ENCODE measurements at regions not wholly inside any gene's neighbourhood (a gene's known extent, or its start where the extent isn't known, plus 50 kb on each side); places are given as distances from the start of the nearest gene placed in this dataset.

DNA sequence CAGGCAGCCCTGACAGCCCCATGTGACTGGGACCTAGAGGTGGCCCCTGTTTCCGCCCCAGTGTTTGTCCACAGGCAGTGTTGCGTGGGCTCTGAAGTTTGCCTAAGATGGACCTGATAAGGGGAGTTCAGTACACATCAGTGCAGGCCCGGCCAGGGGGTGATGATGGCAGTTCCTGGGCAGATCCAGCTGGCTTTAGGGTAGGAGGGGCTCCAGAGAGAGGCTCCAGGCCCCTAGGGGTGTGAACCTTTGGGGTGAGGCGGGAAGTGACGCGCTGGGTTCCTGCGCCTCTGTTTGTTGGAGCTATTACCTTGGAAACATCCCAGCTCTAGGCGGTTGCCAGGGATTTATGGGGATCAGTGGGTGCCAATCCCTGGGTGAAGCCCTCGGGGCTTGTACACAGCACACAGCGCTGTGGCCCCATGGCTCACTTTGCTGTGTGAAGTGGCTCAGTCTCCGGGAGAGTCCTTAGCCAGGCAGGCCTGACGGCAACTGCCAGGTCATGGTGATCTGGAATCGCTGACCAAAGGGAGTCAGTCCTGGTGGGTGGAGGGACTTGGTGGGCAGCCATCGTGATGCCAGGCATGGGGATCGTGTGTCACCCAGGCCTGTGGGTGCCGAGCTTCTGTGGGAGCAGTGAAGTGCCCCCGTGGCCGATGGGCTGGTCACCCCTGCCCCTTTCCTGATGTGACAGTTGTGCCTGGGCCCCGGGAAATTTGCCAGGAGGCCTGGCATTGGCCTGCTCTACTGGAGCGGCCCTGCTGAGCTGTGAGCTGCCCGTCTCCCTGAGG is 146.1 kb downstream of the SEC14L1 start (continued):
- TF ChIP-seq, protein P1, sequence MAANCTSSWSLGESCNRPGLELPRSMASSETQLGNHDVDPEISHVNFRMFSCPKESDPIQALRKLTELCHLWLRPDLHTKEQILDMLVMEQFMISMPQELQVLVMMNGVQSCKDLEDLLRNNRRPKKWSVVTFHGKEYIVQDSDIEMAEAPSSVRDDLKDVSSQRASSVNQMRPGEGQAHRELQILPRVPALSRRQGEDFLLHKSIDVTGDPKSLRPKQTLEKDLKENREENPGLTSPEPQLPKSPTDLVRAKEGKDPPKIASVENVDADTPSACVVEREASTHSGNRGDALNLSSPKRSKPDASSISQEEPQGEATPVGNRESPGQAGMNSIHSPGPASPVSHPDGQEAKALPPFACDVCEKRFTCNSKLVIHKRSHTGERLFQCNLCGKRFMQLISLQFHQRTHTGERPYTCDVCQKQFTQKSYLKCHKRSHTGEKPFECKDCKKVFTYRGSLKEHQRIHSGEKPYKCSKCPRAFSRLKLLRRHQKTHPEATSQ (CRISPR knock-in tag; IDR thresholded peaks at IDR 0.05; ENCODE audit: borderline replicate concordance), result peak; percentile 84; the same call in 1 of the 2 replicates
- TF ChIP-seq HMG20A (CRISPR knock-in tag; IDR thresholded peaks at IDR 0.05; ENCODE audit: borderline replicate concordance), result peak; percentile 94; the same call in 1 of the 2 replicates
- TF ChIP-seq MAFF (IDR thresholded peaks at IDR 0.05; ENCODE audit: low read depth, low read length), result peak; percentile 13; the same call in 1 of the 2 replicates
- TF ChIP-seq, protein P2, sequence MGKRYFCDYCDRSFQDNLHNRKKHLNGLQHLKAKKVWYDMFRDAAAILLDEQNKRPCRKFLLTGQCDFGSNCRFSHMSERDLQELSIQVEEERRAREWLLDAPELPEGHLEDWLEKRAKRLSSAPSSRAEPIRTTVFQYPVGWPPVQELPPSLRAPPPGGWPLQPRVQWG (CRISPR knock-in tag; IDR thresholded peaks at IDR 0.05; ENCODE audit: borderline replicate concordance, low read depth), result no peak
- peak; percentile 90 for TF ChIP-seq TRIM24 (CRISPR knock-in tag; IDR thresholded peaks at IDR 0.05)
- TF ChIP-seq, protein P3, sequence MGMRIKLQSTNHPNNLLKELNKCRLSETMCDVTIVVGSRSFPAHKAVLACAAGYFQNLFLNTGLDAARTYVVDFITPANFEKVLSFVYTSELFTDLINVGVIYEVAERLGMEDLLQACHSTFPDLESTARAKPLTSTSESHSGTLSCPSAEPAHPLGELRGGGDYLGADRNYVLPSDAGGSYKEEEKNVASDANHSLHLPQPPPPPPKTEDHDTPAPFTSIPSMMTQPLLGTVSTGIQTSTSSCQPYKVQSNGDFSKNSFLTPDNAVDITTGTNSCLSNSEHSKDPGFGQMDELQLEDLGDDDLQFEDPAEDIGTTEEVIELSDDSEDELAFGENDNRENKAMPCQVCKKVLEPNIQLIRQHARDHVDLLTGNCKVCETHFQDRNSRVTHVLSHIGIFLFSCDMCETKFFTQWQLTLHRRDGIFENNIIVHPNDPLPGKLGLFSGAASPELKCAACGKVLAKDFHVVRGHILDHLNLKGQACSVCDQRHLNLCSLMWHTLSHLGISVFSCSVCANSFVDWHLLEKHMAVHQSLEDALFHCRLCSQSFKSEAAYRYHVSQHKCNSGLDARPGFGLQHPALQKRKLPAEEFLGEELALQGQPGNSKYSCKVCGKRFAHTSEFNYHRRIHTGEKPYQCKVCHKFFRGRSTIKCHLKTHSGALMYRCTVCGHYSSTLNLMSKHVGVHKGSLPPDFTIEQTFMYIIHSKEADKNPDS (CRISPR knock-in tag; IDR thresholded peaks at IDR 0.05), result 0 out of 2 replicates have a peak, but pooled peaks have one; percentile 12
- TF ChIP-seq, protein P4, sequence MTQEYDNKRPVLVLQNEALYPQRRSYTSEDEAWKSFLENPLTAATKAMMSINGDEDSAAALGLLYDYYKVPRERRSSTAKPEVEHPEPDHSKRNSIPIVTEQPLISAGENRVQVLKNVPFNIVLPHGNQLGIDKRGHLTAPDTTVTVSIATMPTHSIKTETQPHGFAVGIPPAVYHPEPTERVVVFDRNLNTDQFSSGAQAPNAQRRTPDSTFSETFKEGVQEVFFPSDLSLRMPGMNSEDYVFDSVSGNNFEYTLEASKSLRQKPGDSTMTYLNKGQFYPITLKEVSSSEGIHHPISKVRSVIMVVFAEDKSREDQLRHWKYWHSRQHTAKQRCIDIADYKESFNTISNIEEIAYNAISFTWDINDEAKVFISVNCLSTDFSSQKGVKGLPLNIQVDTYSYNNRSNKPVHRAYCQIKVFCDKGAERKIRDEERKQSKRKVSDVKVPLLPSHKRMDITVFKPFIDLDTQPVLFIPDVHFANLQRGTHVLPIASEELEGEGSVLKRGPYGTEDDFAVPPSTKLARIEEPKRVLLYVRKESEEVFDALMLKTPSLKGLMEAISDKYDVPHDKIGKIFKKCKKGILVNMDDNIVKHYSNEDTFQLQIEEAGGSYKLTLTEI (CRISPR knock-in tag; conservative IDR thresholded peaks at IDR 0.05), result no peak
- TF ChIP-seq, protein P5, sequence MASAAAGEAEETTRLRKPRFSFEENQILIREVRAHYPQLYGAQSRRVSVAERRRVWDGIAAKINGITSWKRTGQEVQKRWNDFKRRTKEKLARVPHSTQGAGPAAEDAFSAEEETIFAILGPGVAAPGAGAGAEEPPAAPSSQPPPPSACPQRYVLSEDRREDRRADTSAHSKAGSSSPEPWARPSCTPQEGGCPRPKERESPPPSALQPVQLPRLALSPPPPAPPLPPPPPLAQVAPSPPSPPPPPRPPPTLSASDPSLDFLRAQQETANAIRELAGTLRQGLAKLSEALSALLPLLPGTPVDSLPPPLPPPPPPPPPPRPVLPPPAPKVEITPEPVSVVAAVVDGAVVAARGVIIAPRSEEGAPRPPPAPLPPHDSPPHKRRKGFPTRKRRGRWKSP (CRISPR knock-in tag; IDR thresholded peaks at IDR 0.05), result peak; percentile 91; the same call in 1 of the 2 replicates
- TF ChIP-seq MIER3 (CRISPR knock-in tag; IDR thresholded peaks at IDR 0.05; ENCODE audit: borderline replicate concordance), result peak; percentile 99
- TF ChIP-seq, protein P6, sequence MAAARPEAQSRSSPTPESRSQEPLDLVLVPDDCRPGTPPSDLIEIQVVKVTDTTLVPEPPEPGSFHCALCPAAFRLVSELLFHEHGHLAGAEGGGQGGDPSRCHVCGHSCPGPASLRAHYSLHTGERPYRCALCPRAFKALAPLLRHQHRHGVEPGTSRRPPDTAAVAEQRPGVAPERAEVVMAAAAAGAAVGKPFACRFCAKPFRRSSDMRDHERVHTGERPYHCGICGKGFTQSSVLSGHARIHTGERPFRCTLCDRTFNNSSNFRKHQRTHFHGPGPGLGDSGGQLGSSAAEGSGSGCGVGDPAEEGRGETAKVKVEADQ (CRISPR knock-in tag; IDR thresholded peaks at IDR 0.05; ENCODE audit: borderline replicate concordance), result peak; percentile 97
- TF ChIP-seq FOXK1 (CRISPR knock-in tag; IDR thresholded peaks at IDR 0.05; ENCODE audit: borderline replicate concordance, low read depth), result peak; percentile 98
- no peak for TF ChIP-seq LCORL (IDR thresholded peaks at IDR 0.05)
- peak; percentile 99 for TF ChIP-seq LCORL (CRISPR knock-in tag; IDR thresholded peaks at IDR 0.05)
- peak; percentile 99 for TF ChIP-seq ZNF431 (CRISPR knock-in tag; IDR thresholded peaks at IDR 0.05; ENCODE audit: borderline replicate concordance, low read depth)
- TF ChIP-seq CAMTA2 (CRISPR knock-in tag; IDR thresholded peaks at IDR 0.05; ENCODE audit: borderline replicate concordance), result 0 out of 2 replicates have a peak, but pooled peaks have one; percentile 70
- TF ChIP-seq, protein P7, sequence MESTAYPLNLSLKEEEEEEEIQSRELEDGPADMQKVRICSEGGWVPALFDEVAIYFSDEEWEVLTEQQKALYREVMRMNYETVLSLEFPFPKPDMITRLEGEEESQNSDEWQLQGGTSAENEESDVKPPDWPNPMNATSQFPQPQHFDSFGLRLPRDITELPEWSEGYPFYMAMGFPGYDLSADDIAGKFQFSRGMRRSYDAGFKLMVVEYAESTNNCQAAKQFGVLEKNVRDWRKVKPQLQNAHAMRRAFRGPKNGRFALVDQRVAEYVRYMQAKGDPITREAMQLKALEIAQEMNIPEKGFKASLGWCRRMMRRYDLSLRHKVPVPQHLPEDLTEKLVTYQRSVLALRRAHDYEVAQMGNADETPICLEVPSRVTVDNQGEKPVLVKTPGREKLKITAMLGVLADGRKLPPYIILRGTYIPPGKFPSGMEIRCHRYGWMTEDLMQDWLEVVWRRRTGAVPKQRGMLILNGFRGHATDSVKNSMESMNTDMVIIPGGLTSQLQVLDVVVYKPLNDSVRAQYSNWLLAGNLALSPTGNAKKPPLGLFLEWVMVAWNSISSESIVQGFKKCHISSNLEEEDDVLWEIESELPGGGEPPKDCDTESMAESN (CRISPR knock-in tag; conservative IDR thresholded peaks at IDR 0.05), result peak; percentile 88; the same call in 1 of the 2 replicates
- TF ChIP-seq NFATC3 (CRISPR knock-in tag; IDR thresholded peaks at IDR 0.05), result no peak
- peak; percentile 81 for TF ChIP-seq ZNF12 (CRISPR knock-in tag; IDR thresholded peaks at IDR 0.05)
- peak; percentile 22; the same call in 1 of the 2 replicates for TF ChIP-seq ZNF879 (CRISPR knock-in tag; IDR thresholded peaks at IDR 0.05)

All from HepG2 (cell line).